GM10248 (cell line): ENCODE measurements at regions not wholly inside any gene's neighbourhood (a gene's known extent, or its start where the extent isn't known, plus 50 kb on each side); places are given as distances from the start of the nearest gene placed in this dataset.

Experiments
- CTCF ChIA-PET: fragments of 300-600 bp; sonication (Branson Sonifier 250); formaldehyde crosslinking; extraction: SDS; loops from one replicate; lab custom pipeline; 2021; ENCODE audit warnings: antibody characterized with exemption; lab: Yijun Ruan, JAX
- POLR2A ChIA-PET: fragments of 350-650 bp; sonication (Branson Sonifier 250); formaldehyde crosslinking; extraction: SDS; loops from one replicate; lab custom pipeline; 2020; ENCODE audit warnings: antibody characterized with exemption; lab: Yijun Ruan, JAX
- DNase-seq: peaks from one replicate; pipeline ENCODE4 v3.0.0; 2012; ENCODE audit errors: extremely low spot score
- TF ChIP-seq, protein P1 (sequence below): IDR thresholded peaks from 2 replicates; pipeline ENCODE4 v1.5.1; 2012; ENCODE audit warnings: mild to moderate bottlenecking, low read depth; ENCODE audit errors: extremely low read depth, missing control alignments, control extremely low read depth

DNA sequence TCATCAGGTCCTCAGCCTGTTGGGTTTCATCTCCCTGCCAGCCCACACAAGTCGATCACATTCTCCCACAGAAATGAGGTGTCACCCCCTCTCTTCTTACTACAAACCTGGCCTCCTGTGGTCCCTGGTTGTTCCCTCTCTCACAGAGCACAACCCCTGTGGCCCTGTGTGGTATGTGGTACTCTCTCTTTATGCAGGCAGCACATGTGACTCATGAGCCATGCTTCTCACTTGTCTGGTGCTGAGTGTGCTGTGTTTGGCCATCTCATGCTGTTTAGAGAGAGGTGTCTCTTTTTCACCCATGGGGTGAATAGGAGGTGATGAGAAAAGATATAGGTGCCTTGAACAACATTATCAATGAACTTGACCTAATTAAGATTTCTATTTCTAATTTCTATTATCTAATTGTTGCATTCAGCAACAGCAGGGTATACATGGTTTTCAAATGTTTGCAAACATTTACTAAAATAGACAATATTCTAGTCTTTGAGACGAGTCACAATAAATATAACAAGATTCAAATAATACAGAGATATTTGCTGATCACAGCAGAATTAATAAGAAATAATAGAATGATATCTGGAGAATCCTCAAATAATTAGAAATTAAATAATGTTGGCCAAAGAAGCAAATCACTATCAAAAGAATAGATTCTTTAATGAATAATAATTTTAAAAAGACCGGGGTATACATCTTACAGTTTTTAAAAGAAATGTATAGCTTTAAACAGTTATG is 633.8 kb upstream of the IGFBP3 start:
- POLR2A ChIA-PET = no interaction called here
- TF ChIP-seq, protein P1, sequence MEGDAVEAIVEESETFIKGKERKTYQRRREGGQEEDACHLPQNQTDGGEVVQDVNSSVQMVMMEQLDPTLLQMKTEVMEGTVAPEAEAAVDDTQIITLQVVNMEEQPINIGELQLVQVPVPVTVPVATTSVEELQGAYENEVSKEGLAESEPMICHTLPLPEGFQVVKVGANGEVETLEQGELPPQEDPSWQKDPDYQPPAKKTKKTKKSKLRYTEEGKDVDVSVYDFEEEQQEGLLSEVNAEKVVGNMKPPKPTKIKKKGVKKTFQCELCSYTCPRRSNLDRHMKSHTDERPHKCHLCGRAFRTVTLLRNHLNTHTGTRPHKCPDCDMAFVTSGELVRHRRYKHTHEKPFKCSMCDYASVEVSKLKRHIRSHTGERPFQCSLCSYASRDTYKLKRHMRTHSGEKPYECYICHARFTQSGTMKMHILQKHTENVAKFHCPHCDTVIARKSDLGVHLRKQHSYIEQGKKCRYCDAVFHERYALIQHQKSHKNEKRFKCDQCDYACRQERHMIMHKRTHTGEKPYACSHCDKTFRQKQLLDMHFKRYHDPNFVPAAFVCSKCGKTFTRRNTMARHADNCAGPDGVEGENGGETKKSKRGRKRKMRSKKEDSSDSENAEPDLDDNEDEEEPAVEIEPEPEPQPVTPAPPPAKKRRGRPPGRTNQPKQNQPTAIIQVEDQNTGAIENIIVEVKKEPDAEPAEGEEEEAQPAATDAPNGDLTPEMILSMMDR = no peak
- CTCF ChIA-PET = no interaction called here
- DNase-seq = no peak

DNA sequence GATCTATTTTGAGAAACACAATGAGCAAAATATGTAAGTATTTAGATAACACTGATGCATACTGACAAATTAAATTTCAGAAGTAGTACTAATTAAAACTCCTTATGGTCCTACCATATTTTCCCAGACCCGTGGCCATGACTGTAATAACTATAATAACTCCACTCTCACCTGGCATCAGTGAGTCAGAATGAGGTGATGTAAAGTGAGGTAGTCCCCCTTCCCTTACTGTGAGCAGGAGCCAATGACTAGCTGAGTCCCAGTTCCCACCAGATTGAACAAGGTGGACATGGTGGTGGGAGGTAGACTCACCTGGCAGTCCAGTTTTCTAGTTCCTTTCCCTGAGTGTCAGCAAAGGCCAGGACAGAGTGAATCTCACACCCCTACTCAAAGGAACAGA is 630.5 kb upstream of the IGFBP3 start:
- ChIA-PET POLR2A (no interaction called here), CTCF (no interaction called here)
- DNase-seq = no peak
- TF ChIP-seq, protein P1 = no peak

DNA sequence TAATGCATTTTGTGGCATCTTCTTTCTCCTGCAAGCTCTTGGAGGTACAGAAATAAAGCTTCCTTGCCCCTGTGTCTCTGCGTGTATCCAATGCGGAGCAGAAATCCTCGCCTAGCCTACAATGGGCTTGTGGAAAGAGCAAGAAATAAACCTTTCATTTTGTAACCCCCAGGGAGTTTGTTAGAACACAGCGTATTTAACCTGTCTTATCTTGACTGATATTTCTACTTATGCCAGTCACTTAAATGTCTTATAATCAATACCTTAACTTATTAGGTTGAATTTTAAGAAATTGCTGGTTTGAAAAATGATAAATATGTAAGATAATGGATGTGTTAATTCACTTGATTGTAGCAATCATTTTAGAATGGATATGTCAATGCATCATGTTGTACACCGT is 629.8 kb upstream of the IGFBP3 start:
- ChIA-PET POLR2A (no interaction called here), CTCF (no interaction called here)
- TF ChIP-seq, protein P1 = no peak
- no peak for DNase-seq

DNA sequence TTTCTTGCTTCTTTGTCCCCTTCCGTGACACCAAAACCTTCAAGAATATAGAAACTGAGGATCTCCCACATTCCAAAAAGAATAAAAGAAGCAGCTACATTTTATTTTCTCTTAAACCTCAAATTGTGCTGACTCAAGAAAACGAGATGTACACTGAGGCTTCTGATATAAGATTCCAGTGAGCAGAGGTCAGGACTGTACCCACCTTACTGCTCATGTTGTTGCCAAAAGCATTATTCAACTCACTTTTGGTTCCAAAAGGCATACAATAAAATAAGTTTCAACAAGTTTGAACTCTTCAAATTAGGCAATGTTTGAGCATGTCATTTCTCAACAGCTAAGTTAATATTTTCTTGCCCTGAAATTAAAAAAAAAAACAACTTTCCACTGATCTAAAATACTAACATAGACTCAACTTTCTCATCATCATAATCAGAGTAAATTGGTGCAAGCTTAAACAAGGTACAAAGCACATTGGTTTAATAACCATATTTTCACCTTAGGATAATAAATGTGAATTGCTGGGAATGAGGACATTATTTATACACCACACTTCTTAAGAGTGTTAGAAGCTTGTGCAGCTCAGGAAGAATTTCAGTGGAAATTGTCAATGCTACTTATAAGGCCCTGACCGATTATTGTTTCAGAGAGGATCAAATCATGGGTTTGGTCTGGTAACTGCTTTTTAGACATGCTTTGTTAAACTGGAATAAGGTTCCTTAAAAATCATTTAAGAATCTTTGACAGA is 629.0 kb upstream of the IGFBP3 start:
- no peak for DNase-seq
- TF ChIP-seq, protein P1 = no peak
- ChIA-PET CTCF (interaction anchor here (1.0 kb wide), 2 partner anchors 9 to 17 kb away, joined by 3 read pairs; no protein-coding TSS in a partner anchor), POLR2A (no interaction called here)

DNA sequence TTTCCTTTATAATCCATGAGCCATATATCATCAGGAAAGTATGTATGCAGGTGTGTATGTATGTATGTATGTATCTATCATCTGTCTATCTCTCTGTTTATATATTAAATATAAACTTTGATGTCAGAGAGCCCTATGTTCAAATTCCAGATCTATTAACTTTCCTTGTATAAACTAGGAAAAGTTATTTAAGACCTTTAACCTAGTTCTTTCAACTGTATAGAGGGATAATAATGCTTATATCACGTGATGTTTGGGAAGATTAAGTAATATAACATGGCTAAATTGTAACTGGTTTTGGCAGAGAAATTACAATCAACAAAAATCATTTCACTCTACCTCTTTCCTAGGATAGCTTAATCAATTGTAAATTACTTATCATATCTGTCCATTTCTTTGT is 628.3 kb upstream of the IGFBP3 start:
- TF ChIP-seq, protein P1 = no peak
- ChIA-PET CTCF (interaction anchor here (1.0 kb wide), 2 partner anchors 9 to 18 kb away, joined by 3 read pairs; no protein-coding TSS in a partner anchor), POLR2A (no interaction called here)
- DNase-seq = no peak

DNA sequence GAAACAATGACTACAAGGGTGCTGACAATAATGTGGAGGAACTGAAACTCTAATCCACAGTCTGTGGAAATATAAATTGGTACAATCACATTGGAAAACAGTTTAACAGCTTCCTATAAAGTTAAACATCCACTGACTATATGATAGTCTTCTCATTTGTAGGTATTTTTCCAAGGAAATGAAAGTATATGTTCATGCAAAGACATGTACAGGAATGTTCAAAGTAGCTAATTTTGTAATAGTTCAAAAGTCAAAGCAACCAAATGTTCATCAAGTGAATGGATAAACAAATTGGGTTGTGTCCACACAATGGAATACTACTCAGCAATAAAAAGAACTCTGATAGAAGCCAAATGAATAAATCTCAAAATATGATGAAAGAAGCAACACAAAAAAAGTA is 626.0 kb upstream of the IGFBP3 start:
- TF ChIP-seq, protein P1 = no peak
- CTCF ChIA-PET = no interaction called here
- POLR2A ChIA-PET = no interaction called here
- DNase-seq = no peak
